ENCODE measurements at regions not wholly inside any gene's neighbourhood (a gene's known extent, or its start where the extent isn't known, plus 50 kb on each side); places are given as distances from the start of the nearest gene placed in this dataset.

DNA sequence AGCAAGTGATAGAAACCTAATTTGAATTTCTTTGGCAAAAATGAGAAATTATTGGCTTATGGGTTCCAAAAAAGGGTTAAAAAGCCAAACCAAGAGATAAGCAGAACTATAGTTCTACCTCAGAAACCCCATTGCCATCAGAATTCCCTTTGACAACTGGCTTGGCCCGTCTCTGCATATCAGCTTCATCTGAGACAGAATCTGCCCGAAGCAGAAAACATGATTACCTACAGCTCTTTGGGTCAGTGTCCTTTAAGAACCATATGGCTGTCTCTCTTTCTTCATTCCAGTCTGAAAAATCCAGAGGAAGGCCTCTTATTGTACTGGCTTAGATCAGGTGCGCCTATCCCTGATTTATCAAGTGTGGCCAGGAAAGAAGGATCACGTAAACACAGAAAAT is 49.8 kb upstream of the AGPS start:
- DNase-seq (ENCODE audit: low read depth, low spot score), result no peak
